ENCODE measurements at regions not wholly inside any gene's neighbourhood (a gene's known extent, or its start where the extent isn't known, plus 50 kb on each side); places are given as distances from the start of the nearest gene placed in this dataset.

DNA sequence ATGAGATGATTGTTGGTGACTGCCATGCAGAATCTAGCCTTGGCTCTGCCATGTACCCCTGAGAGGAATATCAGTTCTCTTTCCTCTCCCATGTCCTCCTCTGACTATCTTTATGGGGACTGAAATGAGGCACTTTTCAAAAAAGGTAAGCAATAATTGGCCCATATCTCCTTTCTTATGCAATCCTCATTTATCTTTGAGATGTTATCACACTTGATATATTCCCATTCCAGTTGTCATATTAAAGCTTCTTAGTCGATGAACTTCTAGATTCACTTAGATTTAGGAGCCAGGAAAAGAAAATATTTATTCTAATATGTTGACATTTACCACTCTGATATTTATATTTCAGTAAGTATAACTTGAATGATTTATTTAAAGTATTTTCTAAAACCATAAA lies 55.3 kb upstream of the CXCL8 start:
- Histone ChIP-seq H3K36me3 (no peaks in the 10 kb centered on the region), H3K27me3 (no peaks in the 10 kb centered on the region), H3K27ac (no peak overlapping the region), H3K4me3 (no peak overlapping the region), H3K9me3 (ENCODE audit: low read depth) (no peaks in the 10 kb centered on the region), H3K4me1 (ENCODE audit: low read depth) (no peaks in the 10 kb centered on the region)
- DNase-seq (ENCODE audit: low read depth in 1 of 2, low spot score in 1 of 2), result no peak
- TF ChIP-seq, protein P1, sequence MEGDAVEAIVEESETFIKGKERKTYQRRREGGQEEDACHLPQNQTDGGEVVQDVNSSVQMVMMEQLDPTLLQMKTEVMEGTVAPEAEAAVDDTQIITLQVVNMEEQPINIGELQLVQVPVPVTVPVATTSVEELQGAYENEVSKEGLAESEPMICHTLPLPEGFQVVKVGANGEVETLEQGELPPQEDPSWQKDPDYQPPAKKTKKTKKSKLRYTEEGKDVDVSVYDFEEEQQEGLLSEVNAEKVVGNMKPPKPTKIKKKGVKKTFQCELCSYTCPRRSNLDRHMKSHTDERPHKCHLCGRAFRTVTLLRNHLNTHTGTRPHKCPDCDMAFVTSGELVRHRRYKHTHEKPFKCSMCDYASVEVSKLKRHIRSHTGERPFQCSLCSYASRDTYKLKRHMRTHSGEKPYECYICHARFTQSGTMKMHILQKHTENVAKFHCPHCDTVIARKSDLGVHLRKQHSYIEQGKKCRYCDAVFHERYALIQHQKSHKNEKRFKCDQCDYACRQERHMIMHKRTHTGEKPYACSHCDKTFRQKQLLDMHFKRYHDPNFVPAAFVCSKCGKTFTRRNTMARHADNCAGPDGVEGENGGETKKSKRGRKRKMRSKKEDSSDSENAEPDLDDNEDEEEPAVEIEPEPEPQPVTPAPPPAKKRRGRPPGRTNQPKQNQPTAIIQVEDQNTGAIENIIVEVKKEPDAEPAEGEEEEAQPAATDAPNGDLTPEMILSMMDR (IDR thresholded peaks at IDR 0.05; ENCODE audit: low read depth, low read length), result no peak

DNA sequence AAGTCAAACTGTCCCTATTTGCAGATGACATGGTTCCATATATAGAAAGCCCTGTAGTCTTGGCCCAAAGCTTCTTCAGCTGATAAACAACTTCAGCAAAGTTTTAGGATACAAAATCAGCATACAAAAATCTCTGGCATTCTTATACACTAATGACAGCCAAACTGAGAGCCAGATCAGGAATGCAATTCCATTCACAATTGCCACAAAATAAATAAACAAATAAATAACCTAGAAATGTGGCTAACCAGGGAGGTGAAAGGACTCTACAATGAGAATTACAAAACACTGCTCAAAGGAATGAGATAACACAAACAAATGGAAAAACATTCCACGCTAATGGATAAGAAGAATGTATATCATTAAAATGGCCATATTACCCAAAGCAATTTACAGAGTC lies 52.9 kb upstream of the CXCL8 start:
- Histone ChIP-seq H3K4me3 (no peak overlapping the region), H3K4me1 (ENCODE audit: low read depth) (no peaks in the 10 kb centered on the region), H3K27me3 (no peaks in the 10 kb centered on the region), H3K27ac (no peak overlapping the region), H3K36me3 (no peaks in the 10 kb centered on the region), H3K9me3 (ENCODE audit: low read depth) (no peaks in the 10 kb centered on the region)
- TF ChIP-seq, protein P1 (IDR thresholded peaks at IDR 0.05; ENCODE audit: low read depth, low read length), result no peak
- no peak for DNase-seq (ENCODE audit: low read depth in 1 of 2, low spot score in 1 of 2)

DNA sequence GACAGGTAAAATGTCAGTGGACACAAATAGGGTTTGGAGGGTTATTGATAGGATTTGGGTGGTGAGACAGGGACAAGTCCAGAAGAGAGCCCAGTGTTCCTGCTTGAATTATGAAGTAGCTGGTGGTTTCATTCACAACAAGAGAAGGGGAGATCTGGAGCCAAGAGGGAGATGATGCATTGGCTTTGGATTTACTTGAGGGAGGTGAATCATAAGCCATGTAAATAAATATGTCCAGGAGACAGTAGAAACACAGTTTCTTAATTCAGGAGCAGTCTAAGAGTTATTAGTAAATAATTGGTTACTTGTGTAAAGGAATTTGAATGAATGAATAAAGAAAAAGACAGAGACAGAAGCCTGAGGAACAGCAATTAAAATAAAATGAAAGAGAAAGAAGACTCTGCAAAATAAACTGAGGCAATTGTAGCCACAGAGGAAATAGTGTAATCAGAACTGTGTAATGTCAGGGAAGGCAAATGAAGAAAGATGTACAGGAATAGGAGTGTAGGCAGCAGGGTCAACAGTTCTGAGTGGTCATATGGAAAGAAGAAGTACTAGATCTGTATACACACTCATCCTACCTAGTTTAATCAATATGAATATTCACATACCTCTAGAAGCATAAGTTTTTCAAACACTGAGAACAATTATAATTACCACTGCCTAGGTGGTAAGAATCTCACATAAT lies 50.2 kb upstream of the CXCL8 start:
- H3K27me3 ChIP-seq, result no peaks in the 10 kb centered on the region
- H3K4me3 ChIP-seq, result no peak overlapping the region
- no peaks in the 10 kb centered on the region for H3K4me1 ChIP-seq (ENCODE audit: low read depth)
- DNase-seq (ENCODE audit: low read depth in 1 of 2, low spot score in 1 of 2), result no peak
- no peaks in the 10 kb centered on the region for H3K9me3 ChIP-seq (ENCODE audit: low read depth)
- no peaks in the 10 kb centered on the region for H3K36me3 ChIP-seq
- TF ChIP-seq, protein P1 (IDR thresholded peaks at IDR 0.05; ENCODE audit: low read depth, low read length), result no peak
- H3K27ac ChIP-seq, result no peak overlapping the region

All from cardiac muscle cell (in vitro differentiated cells and primary cell).